Iris pigment epithelial cell (primary cell): ENCODE measurements at regions not wholly inside any gene's neighbourhood (a gene's known extent, or its start where the extent isn't known, plus 50 kb on each side); places are given as distances from the start of the nearest gene placed in this dataset.

Source experiments
- DNase-seq: peaks from one replicate; pipeline ENCODE4 v3.0.0-alpha.2; 2011; ENCODE audit warnings: low read depth

DNA sequence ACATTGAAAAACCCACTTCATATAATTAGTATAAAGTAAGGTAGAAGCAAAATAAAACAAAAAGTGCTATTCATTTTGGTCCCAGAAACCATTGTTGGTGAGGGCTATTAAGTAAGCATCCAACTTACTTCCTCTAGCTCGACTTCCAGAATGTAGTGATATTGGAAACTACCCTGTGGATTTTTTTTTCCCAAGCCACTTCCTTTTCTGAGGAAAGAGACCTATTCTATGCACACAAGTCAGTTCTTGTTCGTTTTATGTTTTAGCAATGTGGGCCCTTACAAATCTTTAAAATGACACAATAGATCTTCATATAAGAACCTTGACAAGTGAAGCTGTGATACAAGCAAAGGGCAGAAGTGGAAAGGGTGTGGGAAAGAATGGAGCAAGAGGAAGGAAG, 402.0 kb upstream of the TBL1XR1 start:
- no peak for DNase-seq

DNA sequence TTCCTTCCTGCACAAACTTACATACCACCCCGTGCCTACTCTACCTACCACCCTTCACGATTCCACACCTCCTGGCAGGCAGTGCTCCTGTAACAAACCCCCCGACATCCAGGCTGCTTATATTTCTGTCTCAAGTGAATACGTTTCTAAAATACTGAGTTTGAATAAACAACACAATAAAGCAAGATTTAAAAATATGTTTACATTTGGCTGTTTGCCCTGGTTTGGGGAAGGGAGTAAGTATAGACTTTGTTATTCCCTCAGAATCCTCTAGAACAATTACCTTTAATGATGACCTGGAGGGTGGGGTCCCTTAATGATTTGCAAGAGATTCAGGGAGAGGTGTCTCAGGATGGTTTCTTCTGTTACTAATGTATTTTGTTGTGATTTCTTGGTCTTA, 402.6 kb upstream of the TBL1XR1 start:
- no peak for DNase-seq

DNA sequence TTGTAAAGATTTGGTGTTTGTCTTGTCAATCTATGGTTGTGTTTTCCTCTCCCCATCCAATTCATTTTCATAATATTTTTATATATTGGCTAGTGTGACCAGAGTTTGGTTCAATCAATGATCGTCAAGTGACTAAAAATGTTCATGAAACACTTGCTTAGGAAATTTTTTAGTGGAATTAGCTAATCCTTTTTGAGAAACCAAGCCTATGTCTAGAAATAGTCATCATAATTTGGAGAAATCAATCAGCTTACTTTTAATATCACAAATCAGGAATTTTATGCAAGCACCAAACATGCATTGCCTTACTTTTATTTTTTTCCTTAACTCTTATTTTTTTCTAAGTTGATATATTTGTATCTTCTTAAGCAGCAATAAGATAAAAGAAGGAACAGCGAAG, 403.1 kb upstream of the TBL1XR1 start:
- DNase-seq: no peak

DNA sequence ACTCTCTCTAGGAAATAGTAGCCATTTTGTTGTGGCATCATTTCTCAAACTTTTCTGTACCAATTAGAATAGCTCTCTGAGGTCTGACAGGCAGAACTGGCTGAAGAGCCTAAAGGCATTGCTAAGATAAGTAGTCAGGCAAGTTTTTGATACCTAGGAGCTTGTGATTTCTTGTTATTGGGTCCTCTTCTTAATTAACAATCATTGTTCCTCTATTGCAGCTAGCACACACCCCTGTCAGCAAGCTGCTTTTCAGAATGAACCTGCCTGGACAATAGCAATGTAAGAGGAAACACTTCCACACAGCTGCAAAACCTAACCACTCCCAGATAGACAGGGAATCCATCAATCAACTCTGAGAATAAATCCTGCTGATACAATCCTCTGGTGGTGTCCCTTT, 403.9 kb upstream of the TBL1XR1 start:
- DNase-seq: no peak

DNA sequence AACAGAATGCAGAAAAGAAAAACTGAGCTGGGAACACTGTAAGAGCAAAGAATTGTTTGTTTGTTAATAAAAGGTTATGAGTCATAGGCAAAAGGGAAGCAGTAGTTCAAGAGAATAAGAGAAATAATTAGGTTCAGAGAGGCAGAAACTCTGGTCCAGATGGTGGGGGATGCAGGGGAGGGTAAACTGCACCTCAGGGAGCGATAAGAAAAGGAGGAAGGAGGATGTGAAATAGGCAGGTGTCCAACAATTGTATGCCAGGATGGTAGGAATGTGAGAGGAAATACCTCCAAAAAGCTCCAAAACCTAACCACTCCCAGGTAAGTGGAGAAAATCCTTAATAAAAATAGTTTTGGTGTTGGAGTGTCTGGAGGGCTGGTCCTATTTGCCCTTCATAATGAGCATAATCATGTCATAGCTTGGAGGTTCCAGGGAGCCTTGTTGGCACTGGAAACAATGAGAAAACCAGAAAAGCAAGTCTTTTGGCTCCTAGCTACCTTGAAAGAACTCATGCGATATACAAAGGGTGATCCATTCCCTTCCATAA, 405.4 kb upstream of the TBL1XR1 start:
- no peak for DNase-seq

- DNase-seq: no peak
Observed at GRCh38 chr3:177603148-177603603, 405.9 kb upstream of the TBL1XR1 start.

DNA sequence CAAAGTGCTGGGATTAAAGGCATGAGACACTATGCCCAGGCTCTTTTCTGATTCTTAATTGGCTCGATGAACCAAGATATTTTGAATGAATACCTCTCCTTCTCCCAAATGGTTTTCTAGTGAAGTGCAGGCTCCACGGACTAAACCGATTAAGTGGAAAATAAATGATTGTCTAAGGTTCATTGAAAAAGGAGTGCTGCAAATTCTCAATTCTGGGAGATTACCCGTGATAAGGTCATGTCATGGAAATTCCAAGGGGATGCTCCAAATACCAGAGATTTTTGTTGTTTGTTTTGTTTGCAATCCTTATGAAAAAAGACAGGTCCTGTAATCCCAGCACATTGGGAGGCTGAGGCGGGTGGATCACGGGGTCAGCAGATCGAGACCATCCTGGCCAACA, 406.9 kb upstream of the TBL1XR1 start:
- DNase-seq: no peak

GRCh38 chr3:177606891-177607290, 409.6 kb upstream of the TBL1XR1 start:
- no peak for DNase-seq

DNA sequence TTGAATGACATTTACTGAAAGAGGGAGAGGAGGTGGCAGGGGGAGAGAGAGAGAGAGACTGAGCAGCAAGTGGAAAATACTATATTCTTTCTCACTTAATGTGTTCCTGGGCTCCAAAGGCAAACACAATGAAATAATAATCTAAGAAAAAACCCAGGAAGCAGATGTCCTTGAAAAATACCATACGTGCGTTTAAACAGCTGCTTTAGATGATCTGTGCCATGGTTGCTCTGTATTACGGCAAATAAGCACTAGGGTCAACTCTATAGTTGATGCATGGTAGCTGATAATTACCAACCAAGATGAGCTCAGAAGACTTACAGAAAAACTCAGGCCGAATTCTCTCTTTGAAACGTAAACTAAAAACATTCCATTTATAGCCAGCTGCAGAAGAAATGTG, 410.3 kb upstream of the TBL1XR1 start:
- DNase-seq: no peak

GRCh38 chr3:177608443-177608842, 411.2 kb upstream of the TBL1XR1 start:
- no peak for DNase-seq

DNA sequence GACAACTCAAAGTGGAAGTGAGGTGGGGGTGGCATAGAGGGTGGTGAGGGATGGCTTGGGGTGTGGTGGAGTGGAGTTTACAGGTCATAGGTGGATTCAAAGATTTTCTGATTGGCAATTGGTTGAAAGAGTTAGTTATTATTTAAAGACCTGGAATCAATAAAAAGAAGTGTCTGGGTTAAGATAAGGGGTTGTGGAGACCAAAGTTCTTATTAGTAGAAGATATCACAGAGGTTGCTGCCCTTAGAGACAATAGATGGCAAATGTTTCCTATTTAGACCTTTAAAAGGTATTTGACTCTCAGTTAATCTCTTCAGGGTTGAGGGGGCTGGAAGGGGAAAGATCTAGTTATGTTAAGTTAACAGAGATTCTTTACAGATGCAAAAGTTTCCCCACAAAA, 412.3 kb upstream of the TBL1XR1 start:
- DNase-seq: no peak

DNA sequence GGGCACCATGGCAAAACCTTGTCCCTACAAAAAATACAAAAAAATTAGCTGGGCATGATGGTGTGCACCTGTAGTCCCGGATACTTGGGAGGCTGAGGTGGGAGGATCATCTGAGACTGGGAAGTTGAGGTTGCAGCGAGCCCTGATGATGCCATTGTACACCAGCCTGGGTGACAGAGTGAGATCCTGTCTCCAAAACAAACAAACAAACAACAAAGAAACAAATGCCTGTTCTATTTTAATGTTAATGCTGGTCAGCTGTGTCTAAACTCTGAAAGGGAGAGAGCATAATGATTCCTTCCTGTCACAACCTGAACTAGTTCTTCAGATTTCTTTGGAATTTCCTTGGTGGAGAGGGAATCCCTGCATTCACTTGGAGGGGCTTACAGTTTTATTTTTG, 413.0 kb upstream of the TBL1XR1 start:
- no peak for DNase-seq

- no peak for DNase-seq
Observed at GRCh38 chr3:177610686-177611633, 413.7 kb upstream of the TBL1XR1 start.

DNA sequence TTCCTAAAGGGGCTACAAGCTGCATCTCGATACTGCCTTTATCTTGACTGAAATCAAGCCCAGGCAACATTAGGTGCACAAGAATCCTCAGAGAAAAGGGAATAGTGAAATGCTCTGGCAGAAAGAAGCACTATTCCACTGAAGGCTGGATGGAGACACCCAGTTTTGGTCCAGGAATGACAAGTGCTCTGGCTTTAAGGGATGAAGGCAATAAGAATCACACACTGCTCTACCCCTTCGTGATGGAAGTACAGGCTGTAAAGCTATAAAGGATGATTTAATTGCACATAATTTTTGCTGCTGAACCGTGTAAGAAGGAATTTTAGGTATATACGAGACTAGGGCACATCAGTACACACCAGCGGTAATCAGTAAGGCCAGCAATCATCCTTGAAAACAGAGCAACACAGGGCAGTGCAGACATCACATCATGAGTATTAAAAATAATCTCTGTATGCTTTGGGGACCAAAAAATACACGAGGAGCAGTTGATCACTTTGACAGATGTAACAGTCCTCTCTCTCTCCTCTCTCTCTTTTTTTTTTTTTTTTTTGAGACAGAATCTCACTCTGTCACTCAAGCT, 414.6 kb upstream of the TBL1XR1 start:
- DNase-seq: no peak

- DNase-seq: no peak
Observed at GRCh38 chr3:177613901-177614300, 416.6 kb upstream of the TBL1XR1 start.

GRCh38 chr3:177615015-177615414, 417.7 kb upstream of the TBL1XR1 start:
- peak; percentile 100 for DNase-seq

- peak; percentile 91 for DNase-seq
Observed at GRCh38 chr3:177618873-177619733, 421.8 kb upstream of the TBL1XR1 start.

DNA sequence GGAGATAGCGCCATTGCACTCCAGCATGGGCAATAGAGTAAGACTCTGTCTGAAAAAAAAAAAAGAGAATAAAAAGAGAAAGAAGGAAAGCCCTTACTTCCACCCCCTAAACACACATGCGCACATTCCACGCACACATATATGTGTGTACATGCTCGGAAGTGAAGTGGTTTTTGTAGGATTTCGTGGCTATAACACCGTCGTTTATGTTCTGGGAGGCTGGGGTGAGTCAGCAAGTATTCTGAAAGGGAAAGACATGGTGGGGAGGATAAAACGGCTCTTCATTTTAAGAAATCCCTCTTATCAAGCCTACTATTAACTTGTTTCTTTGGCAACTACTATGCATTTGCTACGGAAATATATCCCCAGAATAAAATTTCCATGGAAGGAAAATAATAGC, 422.8 kb upstream of the TBL1XR1 start:
- DNase-seq: no peak

GRCh38 chr3:177622520-177622919, 425.2 kb upstream of the TBL1XR1 start:
- peak; percentile 68 for DNase-seq

- no peak for DNase-seq
Observed at GRCh38 chr3:177622982-177623617, 425.8 kb upstream of the TBL1XR1 start.
